H1 (cell line): ENCODE measurements at regions not wholly inside any gene's neighbourhood (a gene's known extent, or its start where the extent isn't known, plus 50 kb on each side); places are given as distances from the start of the nearest gene placed in this dataset.

ENCODE experiments used
- CTCF ChIA-PET: fragments of 300-600 bp; sonication (Branson Sonifier 250); formaldehyde crosslinking; loops from one replicate; lab custom pipeline; 2021; ENCODE audit not compliant: partially characterized antibody; lab: Charles Lee
- POLR2A ChIA-PET: fragments of 300-600 bp; sonication (Branson Sonifier 250); formaldehyde crosslinking; loops from one replicate; lab custom pipeline; 2021; ENCODE audit warnings: inconsistent platforms; ENCODE audit not compliant: partially characterized antibody; lab: Charles Lee
- DNase-seq, 2 experiments: peaks; one replicate each; pipeline versions ENCODE4 v3.0.0 to v3.0.0-alpha.2; 2010 to 2022; ENCODE audit warnings: low spot score in 2 of 2, low read depth in 1 of 2, mixed read lengths in 1 of 2
- FAIRE-seq: peaks from 2 replicates; lab custom pipeline; 2011; peaks lifted over from hg19 to GRCh38; lab: Jason Lieb, UNC
- H2AFZ ChIP-seq: 2 replicates; pipeline ENCODE4 v1.8.1; 2012; ENCODE audit warnings: low read length, inconsistent platforms
- H2AK5ac ChIP-seq: 2 replicates; pipeline ENCODE4 v1.6.1; 2013; ENCODE audit warnings: low read depth, low read length
- H2BK120ac ChIP-seq: replicated peaks from 2 replicates; pipeline ENCODE3; 2013; ENCODE audit warnings: low read depth, low read length, inconsistent platforms
- H2BK12ac ChIP-seq: 2 replicates; pipeline ENCODE4 v1.6.1; 2013; ENCODE audit warnings: low read depth, low read length
- H2BK15ac ChIP-seq: 2 replicates; pipeline ENCODE4 v1.6.1; 2013; ENCODE audit warnings: low read length
- H2BK20ac ChIP-seq: 2 replicates; pipeline ENCODE4 v1.6.1; 2013; ENCODE audit warnings: low read length
- H2BK5ac ChIP-seq: 2 replicates; pipeline ENCODE4 v1.6.1; 2013; ENCODE audit warnings: low read depth, low read length
- H3K14ac ChIP-seq: 2 replicates; pipeline ENCODE4 v1.6.1; 2013; ENCODE audit warnings: inconsistent platforms; ENCODE audit not compliant: insufficient read length
- H3K18ac ChIP-seq: 2 replicates; pipeline ENCODE4 v1.6.1; 2013; ENCODE audit warnings: low read length; ENCODE audit errors: extremely low read depth
- H3K23ac ChIP-seq: 2 replicates; pipeline ENCODE4 v1.6.1; 2013; ENCODE audit warnings: inconsistent platforms; ENCODE audit not compliant: insufficient read length
- H3K23me2 ChIP-seq: 2 replicates; pipeline ENCODE4 v1.6.1; 2013; ENCODE audit warnings: low read depth, low read length
- H3K27ac ChIP-seq: 2 replicates; pipeline ENCODE4 v1.6.1; 2011; ENCODE audit warnings: low read depth, low read length, inconsistent platforms
- H3K27me3 ChIP-seq, 4 experiments: replicated peaks in 1 of 4; 1 replicate in 1 of 4; 2 replicates in 3 of 4; pipeline versions ENCODE4 v1.6.1 to v1.8.1; 2011 to 2013; ENCODE audit warnings: low read length in 3 of 4, mild to moderate bottlenecking in 3 of 4, inconsistent platforms in 2 of 4, mixed read lengths in 2 of 4, moderate library complexity in 1 of 4; ENCODE audit not compliant: control insufficient read depth in 3 of 4, insufficient read depth in 3 of 4; ENCODE audit errors: extremely low read depth in 1 of 4
- H3K36me3 ChIP-seq, 4 experiments: 2 replicates each; pipeline versions ENCODE4 v1.6.1 to v1.8.1; 2011 to 2013; ENCODE audit warnings: mild to moderate bottlenecking in 4 of 4, low read length in 3 of 4, moderate library complexity in 2 of 4, control low read depth in 1 of 4, inconsistent platforms in 1 of 4; ENCODE audit not compliant: insufficient read depth in 4 of 4, control insufficient read depth in 2 of 4
- H3K4ac ChIP-seq: replicated peaks from 2 replicates; pipeline ENCODE3; 2013; ENCODE audit warnings: low read length, low read depth, mixed read lengths, inconsistent platforms; ENCODE audit not compliant: insufficient read length
- H3K4me1 ChIP-seq, 4 experiments: replicated peaks in 1 of 4; 1 replicate in 1 of 4; 2 replicates in 3 of 4; pipeline versions ENCODE4 v1.6.1 to v1.8.1; 2011 to 2013; ENCODE audit warnings: low read length in 3 of 4, inconsistent platforms in 2 of 4, mixed read lengths in 1 of 4; ENCODE audit not compliant: insufficient read depth in 4 of 4, control insufficient read depth in 3 of 4
- H3K4me2 ChIP-seq, 2 experiments: 2 replicates each; pipeline versions ENCODE4 v1.6.1 to v1.8.1; 2011 to 2013; ENCODE audit warnings: low read depth in 2 of 2, low read length in 2 of 2, control low read depth in 1 of 2, inconsistent platforms in 1 of 2, mild to moderate bottlenecking in 1 of 2; ENCODE audit not compliant: insufficient read depth in 1 of 2
- H3K4me3 ChIP-seq, 4 experiments: fragments of 200-600, 300-600 bp in 1 of 4; sonication (generic), shearing (Covaris generic), sonication (Bioruptor Twin) in 1 of 4; 2 replicates each; pipeline versions ENCODE4 v1.5.1 to v1.8.1; 2011 to 2016; ENCODE audit warnings: low read length in 4 of 4, low read depth in 3 of 4, control low read depth in 2 of 4, inconsistent platforms in 2 of 4, mild to moderate bottlenecking in 2 of 4, mixed read lengths in 1 of 4, moderate library complexity in 1 of 4; ENCODE audit not compliant: insufficient read depth in 2 of 4; ENCODE audit errors: extremely low read depth in 1 of 4
- H3K56ac ChIP-seq: replicated peaks from 2 replicates; pipeline ENCODE3; 2013; ENCODE audit warnings: low read depth, mild to moderate bottlenecking, mixed read lengths, low read length, inconsistent platforms; ENCODE audit not compliant: insufficient read length
- H3K79me1 ChIP-seq: 2 replicates; pipeline ENCODE4 v1.6.1; 2013; ENCODE audit warnings: low read depth, low read length, control low read depth
- H3K79me2 ChIP-seq, 2 experiments: 2 replicates each; pipeline versions ENCODE4 v1.6.1 to v1.8.1; 2012 to 2013; ENCODE audit warnings: low read length in 2 of 2, mild to moderate bottlenecking in 2 of 2, inconsistent platforms in 1 of 2; ENCODE audit not compliant: insufficient read depth in 2 of 2, control insufficient read depth in 1 of 2
- H3K9ac ChIP-seq, 4 experiments: replicated peaks in 1 of 4; 1 replicate in 1 of 4; 2 replicates in 3 of 4; pipeline versions ENCODE4 v1.6.1 to v1.8.1; 2011 to 2013; ENCODE audit warnings: low read depth in 3 of 4, low read length in 3 of 4, control low read depth in 2 of 4, mild to moderate bottlenecking in 2 of 4, moderate library complexity in 2 of 4, inconsistent platforms in 1 of 4; ENCODE audit errors: extremely low read depth in 1 of 4
- H3K9me3 ChIP-seq, 2 experiments: 2 replicates each; pipeline versions ENCODE4 v1.6.1 to v1.8.1; 2012 to 2013; ENCODE audit warnings: mild to moderate bottlenecking in 2 of 2, moderate library complexity in 2 of 2, control low read depth in 1 of 2, inconsistent platforms in 1 of 2, low read depth in 1 of 2, low read length in 1 of 2, mixed read lengths in 1 of 2; ENCODE audit not compliant: insufficient read depth in 2 of 2
- H4K20me1 ChIP-seq, 2 experiments: replicated peaks in 1 of 2; 2 replicates each; pipeline versions ENCODE3 to v1.8.1; 2011 to 2013; ENCODE audit warnings: inconsistent platforms in 2 of 2, low read length in 2 of 2, mild to moderate bottlenecking in 1 of 2; ENCODE audit not compliant: insufficient read depth in 2 of 2, control insufficient read depth in 1 of 2
- H4K5ac ChIP-seq: 2 replicates; pipeline ENCODE4 v1.6.1; 2013; ENCODE audit warnings: low read length, low read depth, mixed read lengths, inconsistent platforms; ENCODE audit not compliant: insufficient read length
- H4K8ac ChIP-seq: 2 replicates; pipeline ENCODE4 v1.8.0; 2013; ENCODE audit warnings: mild to moderate bottlenecking, moderate library complexity, low read length, inconsistent platforms; ENCODE audit not compliant: insufficient read depth; ENCODE audit errors: extremely low read depth
- H4K91ac ChIP-seq: replicated peaks from 2 replicates; pipeline ENCODE3; 2013; ENCODE audit warnings: low read length, mixed read lengths, inconsistent platforms; ENCODE audit not compliant: insufficient read length
- ATF3 ChIP-seq: IDR thresholded peaks from 2 replicates; pipeline ENCODE4 v1.6.1; 2011; ENCODE audit warnings: low read depth, mild to moderate bottlenecking, low read length; ENCODE audit not compliant: insufficient read depth
- BCL11A ChIP-seq, 2 experiments: IDR thresholded peaks; one replicate each; pipeline ENCODE4 v1.6.1; 2011; ENCODE audit warnings: low read depth in 2 of 2, low read length in 2 of 2, mild to moderate bottlenecking in 2 of 2
- E2F6 ChIP-seq: IDR thresholded peaks from 2 replicates; pipeline ENCODE4 v1.6.1; 2012; ENCODE audit warnings: inconsistent platforms
- EP300 ChIP-seq, 2 experiments: IDR thresholded peaks; 1 replicate in 1 of 2; 2 replicates in 1 of 2; pipeline ENCODE4 v1.6.1; 2011 to 2012; ENCODE audit warnings: low read depth in 2 of 2, low read length in 2 of 2, mild to moderate bottlenecking in 2 of 2, borderline replicate concordance in 1 of 2, inconsistent platforms in 1 of 2, moderate library complexity in 1 of 2
- EZH2 ChIP-seq: fragments of 200-600 bp; sonication (generic); IDR thresholded peaks from 2 replicates; pipeline ENCODE4 v1.7.1; 2012; ENCODE audit warnings: low read depth, mild to moderate bottlenecking, moderate library complexity, low read length, inconsistent platforms; ENCODE audit not compliant: severe bottlenecking
- NRF1 ChIP-seq: IDR thresholded peaks from 2 replicates; pipeline ENCODE4 v1.6.1; 2011; ENCODE audit warnings: mild to moderate bottlenecking, low read depth, low read length, improper control_type of control experiment
- RNF2 ChIP-seq: fragments of 200-900, 300-1000 bp; sonication (generic); IDR thresholded peaks from 2 replicates; pipeline ENCODE4 v1.7.1; 2016; ENCODE audit warnings: borderline replicate concordance, low read depth, mild to moderate bottlenecking, antibody characterized with exemption, low read length; ENCODE audit not compliant: poor library complexity, severe bottlenecking; ENCODE audit errors: missing control alignments
- SIX5 ChIP-seq: IDR thresholded peaks from 2 replicates; pipeline ENCODE4 v1.6.1; 2011; ENCODE audit warnings: mild to moderate bottlenecking, low read depth, low read length
- SUZ12 ChIP-seq: fragments of 200-600 bp; sonication (generic); IDR thresholded peaks from 2 replicates; pipeline ENCODE4 v1.6.1; 2012; ENCODE audit warnings: mild to moderate bottlenecking, inconsistent platforms, low read length, moderate library complexity, mixed read lengths
- USF2 ChIP-seq: IDR thresholded peaks from 2 replicates; pipeline ENCODE4 v1.6.1; 2011; ENCODE audit warnings: low read length, improper control_type of control experiment
- WGBS, 2 experiments: shearing (Covaris generic) in 1 of 2; methylation state at CpG; one replicate each; pipeline versions ENCODE4 v1.1.6 to v1.1.7; 2013 to 2015; ENCODE audit warnings: low lambda C conversion rate in 2 of 2, mixed read lengths in 2 of 2, inconsistent platforms in 1 of 2, low coverage in 1 of 2, missing lambda C conversion rate in 1 of 2; ENCODE audit not compliant: insufficient replicate concordance in 2 of 2, insufficient coverage in 1 of 2, insufficient read length in 1 of 2; ENCODE audit errors: extremely low coverage in 1 of 2, missing lambda C conversion rate in 1 of 2; 5-methylcytosine and 5-hydroxymethylcytosine counted together

- no peak overlapping the region for H3K23ac ChIP-seq
- H3K27me3 ChIP-seq = no peaks in the 10 kb centered on the region; a peak in 1 of 7 replicates
- peaks cover 0 to 10% (median 7%) of the 10 kb centered on the region in 4 experiments; a peak in 3 of 7 replicates for H3K4me1 ChIP-seq
- H3K4ac ChIP-seq = no peak overlapping the region
- H2BK120ac ChIP-seq = no peak overlapping the region
- WGBS, 2 experiments = 8% methylated on average over 5 of the region's 8 CpGs; no CpG with 5 or more reads in 1 of the 2 experiments
- H2AFZ ChIP-seq = peak overlapping the region; percentile 57; the same call in 1 of the 2 replicates
- peak overlapping the region; percentile 78 to 84 for H3K4me2 ChIP-seq
- H3K23me2 ChIP-seq = peaks cover 8% of the 10 kb centered on the region; the same call in 1 of the 2 replicates
- H3K36me3 ChIP-seq = no peaks in the 10 kb centered on the region
- no peak overlapping the region for H2BK15ac ChIP-seq
- H3K79me2 ChIP-seq = no peaks in the 10 kb centered on the region
- H3K56ac ChIP-seq = no peak overlapping the region
- no peak overlapping the region for H2BK20ac ChIP-seq
- no peak overlapping the region for H2BK12ac ChIP-seq
- no peak overlapping the region for H4K5ac ChIP-seq
- H4K91ac ChIP-seq = no peak overlapping the region
- no peaks in the 10 kb centered on the region for H3K79me1 ChIP-seq
- no peak overlapping the region for H2AK5ac ChIP-seq
- H3K27ac ChIP-seq = no peak overlapping the region
- no peaks in the 10 kb centered on the region for H3K9me3 ChIP-seq
- no peak overlapping the region for H3K9ac ChIP-seq
- H3K18ac ChIP-seq = no peak overlapping the region
- no peak for FAIRE-seq
- H4K20me1 ChIP-seq = no peaks in the 10 kb centered on the region
- no peak overlapping the region for H4K8ac ChIP-seq
- POLR2A ChIA-PET = interaction anchor here (0.6 to 1.2 kb wide), 3 partner anchors 18 to 141 kb away, joined by 3 read pairs; no protein-coding TSS in a partner anchor
- no peak overlapping the region for H2BK5ac ChIP-seq
- no peak overlapping the region for H3K14ac ChIP-seq
- peak overlapping the region; percentile 45 to 74 (median 55); a peak in 7 of 8 replicates for H3K4me3 ChIP-seq
- DNase-seq = no peak
- CTCF ChIA-PET = interaction anchor here (0.8 to 1.1 kb wide), 3 partner anchors 27 to 403 kb away, joined by 3 read pairs; no protein-coding TSS in a partner anchor
- no peak for TF ChIP-seq USF2
- no peak for TF ChIP-seq SUZ12
- no peak for TF ChIP-seq BCL11A (IDR thresholded peaks at IDR 0.05; ENCODE audit: low read depth in 2 of 2, low read length in 2 of 2)
- no peak for TF ChIP-seq NRF1
- no peak for TF ChIP-seq EZH2
- TF ChIP-seq SIX5 = no peak
- no peak for TF ChIP-seq ATF3
- no peak for TF ChIP-seq E2F6
- no peak for TF ChIP-seq EP300 (IDR thresholded peaks at IDR 0.05; ENCODE audit: borderline replicate concordance in 1 of 2, low read depth in 2 of 2, low read length in 2 of 2)
- no peak for TF ChIP-seq RNF2
Observed at GRCh38 chr2:226030369-226030768, 630.9 kb downstream of the NYAP2 start.
